Coronary artery (tissue), 2 donors: ENCODE measurements at regions not wholly inside any gene's neighbourhood (a gene's known extent, or its start where the extent isn't known, plus 50 kb on each side); places are given as distances from the start of the nearest gene placed in this dataset.

Experiments used
- DNase-seq: peaks from one replicate; pipeline ENCODE4 v3.0.0-alpha.2; 2017; ENCODE audit warnings: low spot score
- H3K27ac ChIP-seq, 2 donors: fragments of 200-600 bp; sonication (generic); one replicate each; pipeline ENCODE4 v1.5.1; 2016 to 2019
- H3K4me3 ChIP-seq: fragments of 200-600 bp; sonication (generic); 2 replicates; pipeline ENCODE4 v1.5.1; 2016; ENCODE audit warnings: mild to moderate bottlenecking, moderate library complexity
- CTCF ChIP-seq: fragments of 200-600 bp; sonication (generic); IDR thresholded peaks from one replicate; pipeline ENCODE4 v1.5.1; 2019; ENCODE audit warnings: antibody characterized with exemption

GRCh38 chr2:126809340-126809739 lies 89.3 kb upstream of the TEX51 start:
- Histone ChIP-seq H3K27ac (no peak overlapping the region), H3K4me3 (no peak overlapping the region)
- no peak for DNase-seq
- no peak for TF ChIP-seq CTCF

GRCh38 chr2:126810001-126810400 lies 88.7 kb upstream of the TEX51 start:
- no peak overlapping the region for H3K4me3 ChIP-seq
- no peak for TF ChIP-seq CTCF
- no peak for DNase-seq
- H3K27ac ChIP-seq = no peak overlapping the region

GRCh38 chr2:126811101-126811500 lies 87.6 kb upstream of the TEX51 start:
- H3K4me3 ChIP-seq = no peak overlapping the region
- H3K27ac ChIP-seq = no peak overlapping the region
- no peak for TF ChIP-seq CTCF
- DNase-seq = no peak

- Histone ChIP-seq H3K4me3 (no peak overlapping the region), H3K27ac (no peak overlapping the region)
- TF ChIP-seq CTCF = no peak
- DNase-seq = no peak
Observed at GRCh38 chr2:126817172-126817571, 81.5 kb upstream of the TEX51 start.

GRCh38 chr2:126822115-126822514 lies 76.6 kb upstream of the TEX51 start:
- no peak for DNase-seq
- Histone ChIP-seq H3K4me3 (no peak overlapping the region), H3K27ac (no peak overlapping the region)
- no peak for TF ChIP-seq CTCF

GRCh38 chr2:126822921-126823320 lies 75.8 kb upstream of the TEX51 start:
- H3K4me3 ChIP-seq = no peak overlapping the region
- TF ChIP-seq CTCF = no peak
- no peak for DNase-seq
- H3K27ac ChIP-seq = no peak overlapping the region

- no peak overlapping the region for H3K4me3 ChIP-seq
- no peak overlapping the region for H3K27ac ChIP-seq
- TF ChIP-seq CTCF = no peak
- no peak for DNase-seq
Observed at GRCh38 chr2:126823951-126824350, 74.7 kb upstream of the TEX51 start.
